Fibroblast of mammary gland (primary cell): ENCODE measurements at regions not wholly inside any gene's neighbourhood (a gene's known extent, or its start where the extent isn't known, plus 50 kb on each side); places are given as distances from the start of the nearest gene placed in this dataset.

Source experiments
- DNase-seq: peaks from one replicate; pipeline ENCODE4 v3.0.0-alpha.2; 2010; ENCODE audit warnings: low read depth
- H3K4me3 ChIP-seq: 2 replicates; pipeline ENCODE4 v1.5.1; 2011; ENCODE audit warnings: low read depth, mild to moderate bottlenecking, low read length, moderate library complexity; ENCODE audit not compliant: control insufficient read depth
- TF ChIP-seq, protein P1 (sequence below): conservative IDR thresholded peaks from 2 replicates; pipeline ENCODE4 v1.5.1; 2011; ENCODE audit warnings: low read depth, low read length, inconsistent platforms; ENCODE audit not compliant: control insufficient read depth, insufficient read depth

DNA sequence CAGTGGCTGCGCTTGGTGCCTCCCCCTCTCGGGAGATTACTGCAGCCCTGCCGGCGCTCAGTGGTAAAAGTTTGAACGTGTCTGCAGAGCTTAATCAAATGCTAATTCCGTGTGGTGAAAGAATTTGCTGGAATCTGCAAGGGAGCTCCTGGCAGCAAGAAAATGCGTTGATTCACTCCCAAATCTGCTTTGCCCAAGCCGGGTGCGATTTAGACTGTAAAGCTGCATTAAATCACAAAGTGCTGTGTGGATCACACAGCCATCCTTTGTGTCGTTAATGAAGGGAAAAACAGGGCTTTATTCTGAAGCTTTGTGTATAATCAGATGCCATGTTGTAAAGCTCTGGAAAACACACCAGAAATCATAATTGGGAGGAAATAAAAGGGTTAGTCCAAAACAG lies 444.1 kb downstream of the BCOR start:
- no peak overlapping the region for H3K4me3 ChIP-seq
- no peak for DNase-seq
- TF ChIP-seq, protein P1, sequence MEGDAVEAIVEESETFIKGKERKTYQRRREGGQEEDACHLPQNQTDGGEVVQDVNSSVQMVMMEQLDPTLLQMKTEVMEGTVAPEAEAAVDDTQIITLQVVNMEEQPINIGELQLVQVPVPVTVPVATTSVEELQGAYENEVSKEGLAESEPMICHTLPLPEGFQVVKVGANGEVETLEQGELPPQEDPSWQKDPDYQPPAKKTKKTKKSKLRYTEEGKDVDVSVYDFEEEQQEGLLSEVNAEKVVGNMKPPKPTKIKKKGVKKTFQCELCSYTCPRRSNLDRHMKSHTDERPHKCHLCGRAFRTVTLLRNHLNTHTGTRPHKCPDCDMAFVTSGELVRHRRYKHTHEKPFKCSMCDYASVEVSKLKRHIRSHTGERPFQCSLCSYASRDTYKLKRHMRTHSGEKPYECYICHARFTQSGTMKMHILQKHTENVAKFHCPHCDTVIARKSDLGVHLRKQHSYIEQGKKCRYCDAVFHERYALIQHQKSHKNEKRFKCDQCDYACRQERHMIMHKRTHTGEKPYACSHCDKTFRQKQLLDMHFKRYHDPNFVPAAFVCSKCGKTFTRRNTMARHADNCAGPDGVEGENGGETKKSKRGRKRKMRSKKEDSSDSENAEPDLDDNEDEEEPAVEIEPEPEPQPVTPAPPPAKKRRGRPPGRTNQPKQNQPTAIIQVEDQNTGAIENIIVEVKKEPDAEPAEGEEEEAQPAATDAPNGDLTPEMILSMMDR, result no peak

DNA sequence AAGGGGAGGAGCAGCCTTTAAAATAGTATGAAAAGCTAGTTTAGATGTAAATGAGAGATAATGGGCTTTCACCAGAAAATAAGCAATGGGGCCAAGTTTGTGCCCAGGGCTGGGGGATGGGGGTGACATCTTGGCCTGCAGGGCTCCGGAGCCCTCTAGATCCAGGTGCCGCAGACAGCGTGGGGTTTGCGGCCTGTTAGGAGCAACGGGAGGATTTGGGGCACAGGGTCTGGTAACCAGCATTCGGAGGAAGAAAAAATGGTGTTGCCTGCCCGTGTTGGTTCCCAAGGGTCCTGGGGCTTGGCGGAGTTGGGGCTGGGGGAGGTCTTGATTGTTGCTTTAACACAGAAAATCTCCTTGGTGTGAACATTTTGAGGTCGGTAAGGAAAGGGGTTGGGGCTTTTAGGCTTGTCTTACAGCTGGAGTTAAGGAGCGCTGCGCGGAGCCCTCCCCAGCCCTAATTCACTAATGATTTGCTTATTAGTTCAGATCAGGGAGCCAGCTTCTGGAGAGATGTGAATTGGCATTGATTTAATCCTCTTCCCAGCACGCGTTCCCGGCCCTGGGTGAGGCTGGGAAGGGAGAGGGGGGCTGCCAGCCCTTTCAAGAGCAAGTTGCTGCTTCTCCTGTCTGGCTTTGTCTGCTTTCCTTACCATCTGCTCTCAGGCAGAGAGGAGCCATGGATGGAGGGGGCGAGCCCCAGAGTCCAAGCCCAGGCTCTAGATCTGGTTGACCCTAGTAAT lies 443.4 kb downstream of the BCOR start:
- no peak overlapping the region for H3K4me3 ChIP-seq

DNA sequence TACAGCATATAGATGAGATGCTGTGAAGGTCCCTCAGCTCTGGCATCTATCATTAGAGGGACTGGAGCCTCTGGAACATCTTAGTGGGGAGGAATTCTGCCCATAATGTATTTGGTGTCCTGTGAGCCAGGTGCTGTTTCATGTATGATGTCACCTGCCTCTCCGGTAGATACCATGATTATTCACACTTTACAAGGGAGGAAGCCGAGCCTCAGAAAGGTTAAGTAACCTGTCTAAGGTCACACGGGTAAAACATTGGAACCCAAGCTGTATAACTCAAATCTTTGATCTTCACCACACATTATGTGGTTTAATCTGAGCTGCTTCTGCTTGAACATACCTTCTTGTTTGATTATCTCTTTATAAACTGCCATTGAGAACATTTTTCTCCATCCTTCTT lies 442.8 kb downstream of the BCOR start:
- no peak overlapping the region for H3K4me3 ChIP-seq
- no peak for DNase-seq
- TF ChIP-seq, protein P1, result no peak

More for the DNA sequence above, 443.4 kb downstream of the BCOR start:
- TF ChIP-seq, protein P1, result no peak
- DNase-seq, result no peak

DNA sequence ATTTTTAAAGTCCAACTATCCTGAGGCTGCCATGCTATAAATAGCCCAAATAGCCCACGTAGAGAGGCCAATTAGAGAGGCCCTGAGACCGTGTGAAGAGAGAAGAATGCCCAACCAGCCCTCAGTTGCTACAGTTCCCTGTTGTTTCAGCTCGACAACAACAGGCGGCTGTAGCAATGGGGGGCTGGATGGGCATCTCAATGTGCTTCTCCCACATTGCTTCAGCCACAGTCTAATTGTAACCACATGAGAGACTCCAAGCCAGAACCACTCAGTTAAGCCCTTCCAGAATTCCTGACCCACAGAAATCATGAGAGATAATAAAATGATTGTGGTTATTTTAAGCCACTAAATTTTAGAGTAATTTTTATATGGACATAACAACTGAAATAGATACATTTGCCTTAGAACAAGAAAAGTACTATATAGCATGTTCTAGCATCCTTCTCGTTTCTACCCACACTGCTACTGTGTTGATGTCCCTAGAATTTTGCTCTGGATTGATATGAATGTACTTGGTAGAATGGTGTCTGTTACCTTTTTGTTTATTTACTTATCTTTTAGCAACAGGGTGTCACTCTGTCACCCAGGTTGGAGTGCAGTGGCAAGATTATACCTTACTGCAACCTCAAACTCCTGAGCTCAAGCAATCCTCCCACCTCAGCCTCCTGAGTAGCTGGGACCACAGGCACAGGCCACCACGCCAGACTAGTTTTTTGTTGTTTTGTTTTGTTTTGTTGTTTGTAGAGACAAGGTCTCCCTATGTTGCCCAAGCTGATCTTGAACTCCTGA lies 436.4 kb downstream of the BCOR start:
- TF ChIP-seq, protein P1, result no peak
- no peak for DNase-seq
- no peak overlapping the region for H3K4me3 ChIP-seq

DNA sequence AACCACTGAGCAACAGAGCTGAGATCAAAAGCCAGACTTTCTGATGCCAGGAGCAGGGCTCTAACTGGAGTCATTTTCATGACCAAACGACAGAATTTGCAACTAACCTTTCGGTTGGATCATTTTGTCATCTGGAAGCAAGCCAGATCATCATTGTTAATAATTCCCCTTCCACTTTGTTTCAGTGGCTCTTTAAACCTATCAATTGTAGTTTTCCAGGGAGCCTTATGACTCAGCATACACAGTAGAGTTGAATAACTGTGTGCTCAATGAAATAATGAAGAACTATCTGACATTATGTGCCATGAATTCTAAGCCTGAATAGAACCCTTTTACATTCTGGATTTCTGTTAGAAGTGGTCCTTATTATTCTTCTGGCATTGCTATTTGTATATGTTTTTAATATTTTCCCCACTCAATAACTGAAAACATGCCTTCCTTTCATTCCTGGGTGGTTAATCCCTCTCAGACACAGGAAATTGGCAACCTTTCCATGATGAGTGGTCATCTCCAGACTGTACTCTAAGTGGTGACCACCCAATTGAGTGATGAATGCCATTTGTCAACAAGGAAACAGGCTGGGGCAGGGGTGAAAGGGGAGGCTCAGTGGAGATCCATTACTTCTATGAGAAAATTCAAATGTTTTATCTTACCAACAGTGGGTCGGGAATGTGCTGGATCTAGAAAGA lies 431.8 kb downstream of the BCOR start:
- TF ChIP-seq, protein P1, result no peak
- no peak overlapping the region for H3K4me3 ChIP-seq
- DNase-seq, result peak; percentile 58

DNA sequence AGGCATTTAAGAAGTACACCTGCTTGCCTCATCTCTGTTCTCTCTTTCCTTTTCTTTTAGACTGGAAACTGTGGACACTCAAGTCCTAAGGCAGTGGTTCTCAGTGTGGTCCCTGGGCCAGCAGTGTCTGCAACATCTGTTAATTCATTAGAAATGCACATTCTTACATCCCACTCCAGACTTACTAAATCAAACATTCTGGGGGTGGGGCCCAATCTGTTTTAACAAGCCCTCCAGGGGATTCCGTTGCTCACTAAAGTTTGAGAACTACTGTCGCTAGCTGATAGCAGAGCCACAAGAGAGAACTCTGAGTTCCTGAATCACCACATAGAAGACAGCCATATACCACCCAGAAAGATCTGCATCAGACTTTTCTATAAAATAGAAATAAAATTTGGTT lies 430.6 kb downstream of the BCOR start:
- DNase-seq, result peak; percentile 25
- TF ChIP-seq, protein P1, result no peak

More for the DNA sequence above, 430.6 kb downstream of the BCOR start:
- no peak overlapping the region for H3K4me3 ChIP-seq
